ENCODE measurements at regions not wholly inside any gene's neighbourhood (a gene's known extent, or its start where the extent isn't known, plus 50 kb on each side); places are given as distances from the start of the nearest gene placed in this dataset.
"Not testable (repeated sequence)": the region's sequence is repeated elsewhere in the genome, so short reads cannot be mapped to it uniquely, and the experiment has no call there.

GRCh38 chr17:71084838-71085237 lies 915.5 kb downstream of the KCNJ2 start:
- no peak overlapping the region for H3K4me3 ChIP-seq (ENCODE audit: low read length)
- no peaks in the 10 kb centered on the region for H3K4me1 ChIP-seq (ENCODE audit: insufficient read depth, low read length)
- H2AFZ ChIP-seq (ENCODE audit: low read depth, low read length), result no peak overlapping the region
- no peaks in the 10 kb centered on the region for H3K9me3 ChIP-seq (ENCODE audit: low read length)
- no peaks in the 10 kb centered on the region for H3K36me3 ChIP-seq (ENCODE audit: insufficient read depth, low read length)
- H3K27me3 ChIP-seq (ENCODE audit: insufficient read depth, low read length), result no peaks in the 10 kb centered on the region

DNA sequence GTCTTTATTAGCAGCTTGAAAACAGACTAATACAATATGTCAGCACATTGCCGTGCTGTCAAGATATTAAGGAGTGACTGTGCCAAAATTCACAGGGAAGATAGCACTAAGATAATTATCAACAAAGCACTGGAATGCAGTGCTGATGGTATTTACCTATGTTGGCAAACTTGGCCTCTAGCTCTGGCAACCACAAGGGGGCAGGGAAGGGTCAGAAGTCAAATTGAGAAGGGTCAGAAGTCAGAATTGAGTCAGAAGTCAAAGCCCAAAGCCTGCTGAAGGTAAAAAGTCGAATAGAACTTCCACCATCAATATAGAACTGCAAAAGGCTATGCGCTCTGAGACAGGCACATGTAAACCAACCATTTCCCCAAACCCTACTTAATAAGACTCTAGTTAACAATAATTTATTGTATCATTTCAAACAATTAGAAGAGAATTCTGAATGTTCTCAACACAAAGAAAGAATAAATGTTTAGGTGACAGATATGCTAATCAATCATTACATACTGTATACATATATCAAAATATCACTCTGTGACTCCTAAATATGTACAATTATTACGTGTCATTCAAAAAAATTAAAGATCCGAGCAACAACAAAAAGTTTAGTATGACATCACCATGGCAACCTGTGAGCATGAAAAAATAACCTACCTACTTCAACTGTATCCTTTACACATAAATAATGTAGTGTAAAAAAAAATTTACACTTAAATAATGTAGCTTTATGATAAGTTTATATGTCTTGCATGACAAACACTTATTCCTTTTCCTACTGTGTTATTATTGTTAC lies 916.1 kb downstream of the KCNJ2 start:
- Histone ChIP-seq H2AFZ (ENCODE audit: low read depth, low read length) (no peak overlapping the region), H3K4me1 (ENCODE audit: insufficient read depth, low read length) (no peaks in the 10 kb centered on the region), H3K27me3 (ENCODE audit: insufficient read depth, low read length) (no peaks in the 10 kb centered on the region), H3K4me3 (ENCODE audit: low read length) (no peak overlapping the region), H3K9me3 (ENCODE audit: low read length) (no peaks in the 10 kb centered on the region), H3K36me3 (ENCODE audit: insufficient read depth, low read length) (no peaks in the 10 kb centered on the region)

- Histone ChIP-seq H2AFZ (ENCODE audit: low read depth, low read length) (no peak overlapping the region), H3K27me3 (ENCODE audit: insufficient read depth, low read length) (no peaks in the 10 kb centered on the region), H3K4me3 (ENCODE audit: low read length) (no peak overlapping the region), H3K4me1 (ENCODE audit: insufficient read depth, low read length) (no peaks in the 10 kb centered on the region), H3K36me3 (ENCODE audit: insufficient read depth, low read length) (no peaks in the 10 kb centered on the region), H3K9me3 (ENCODE audit: low read length) (no peaks in the 10 kb centered on the region)
These were observed 920.1 kb downstream of the KCNJ2 start for GRCh38 chr17:71089431-71089830.

DNA sequence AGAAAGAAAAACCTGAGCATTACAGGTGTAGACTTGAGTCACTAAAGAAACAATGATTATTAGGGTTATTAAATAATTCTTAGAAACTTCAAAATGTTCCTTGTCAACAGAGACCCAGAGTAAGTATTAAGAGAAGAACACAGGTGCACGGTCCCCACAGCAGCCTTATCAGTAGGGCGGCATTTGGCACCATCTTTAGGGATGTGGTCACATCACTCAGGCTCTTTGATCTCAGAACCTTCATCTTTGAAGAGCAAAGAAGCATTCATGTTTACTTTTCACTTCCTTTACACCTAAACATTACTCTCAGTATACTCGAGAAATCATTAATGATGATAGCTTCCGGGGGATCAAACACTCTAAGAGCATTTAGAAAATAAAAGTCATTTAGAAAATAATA lies 928.7 kb downstream of the KCNJ2 start:
- Histone ChIP-seq H3K36me3 (ENCODE audit: insufficient read depth, low read length) (no peaks in the 10 kb centered on the region), H3K4me3 (ENCODE audit: low read length) (no peak overlapping the region), H2AFZ (ENCODE audit: low read depth, low read length) (no peak overlapping the region), H3K9me3 (ENCODE audit: low read length) (no peaks in the 10 kb centered on the region), H3K4me1 (ENCODE audit: insufficient read depth, low read length) (no peaks in the 10 kb centered on the region), H3K27me3 (ENCODE audit: insufficient read depth, low read length) (no peaks in the 10 kb centered on the region)

GRCh38 chr17:71099003-71099714 lies 929.8 kb downstream of the KCNJ2 start:
- Histone ChIP-seq H3K27me3 (ENCODE audit: insufficient read depth, low read length) (no peaks in the 10 kb centered on the region), H3K4me1 (ENCODE audit: insufficient read depth, low read length) (peaks cover 3% of the 10 kb centered on the region), H3K36me3 (ENCODE audit: insufficient read depth, low read length) (no peaks in the 10 kb centered on the region), H3K4me3 (ENCODE audit: low read length) (no peak overlapping the region), H3K9me3 (ENCODE audit: low read length) (no peaks in the 10 kb centered on the region), H2AFZ (ENCODE audit: low read depth, low read length) (no peak overlapping the region)

GRCh38 chr17:71102777-71103176 lies 933.4 kb downstream of the KCNJ2 start:
- peaks cover 13% of the 10 kb centered on the region for H3K4me1 ChIP-seq (ENCODE audit: insufficient read depth, low read length)
- H3K4me3 ChIP-seq (ENCODE audit: low read length), result no peak overlapping the region
- no peaks in the 10 kb centered on the region for H3K9me3 ChIP-seq (ENCODE audit: low read length)
- H2AFZ ChIP-seq (ENCODE audit: low read depth, low read length), result no peak overlapping the region
- H3K36me3 ChIP-seq (ENCODE audit: insufficient read depth, low read length), result no peaks in the 10 kb centered on the region
- no peaks in the 10 kb centered on the region for H3K27me3 ChIP-seq (ENCODE audit: insufficient read depth, low read length)

GRCh38 chr17:71104225-71104624 lies 934.9 kb downstream of the KCNJ2 start:
- Histone ChIP-seq H3K4me3 (ENCODE audit: low read length) (no peak overlapping the region), H3K36me3 (ENCODE audit: insufficient read depth, low read length) (no peaks in the 10 kb centered on the region)

GRCh38 chr17:71106056-71106455 lies 936.7 kb downstream of the KCNJ2 start:
- H3K4me3 ChIP-seq (ENCODE audit: low read length); H3K36me3 ChIP-seq (ENCODE audit: insufficient read depth, low read length); H3K27me3 ChIP-seq (ENCODE audit: insufficient read depth, low read length); H3K9me3 ChIP-seq (ENCODE audit: low read length); H2AFZ ChIP-seq (ENCODE audit: low read depth, low read length): not testable (repeated sequence)
- peaks cover 13% of the 10 kb centered on the region for H3K4me1 ChIP-seq (ENCODE audit: insufficient read depth, low read length)

More at GRCh38 chr17:71104225-71104624, 934.9 kb downstream of the KCNJ2 start:
- no peaks in the 10 kb centered on the region for H3K9me3 ChIP-seq (ENCODE audit: low read length)
- H2AFZ ChIP-seq (ENCODE audit: low read depth, low read length), result no peak overlapping the region
- H3K27me3 ChIP-seq (ENCODE audit: insufficient read depth, low read length), result no peaks in the 10 kb centered on the region
- peaks cover 13% of the 10 kb centered on the region for H3K4me1 ChIP-seq (ENCODE audit: insufficient read depth, low read length)

DNA sequence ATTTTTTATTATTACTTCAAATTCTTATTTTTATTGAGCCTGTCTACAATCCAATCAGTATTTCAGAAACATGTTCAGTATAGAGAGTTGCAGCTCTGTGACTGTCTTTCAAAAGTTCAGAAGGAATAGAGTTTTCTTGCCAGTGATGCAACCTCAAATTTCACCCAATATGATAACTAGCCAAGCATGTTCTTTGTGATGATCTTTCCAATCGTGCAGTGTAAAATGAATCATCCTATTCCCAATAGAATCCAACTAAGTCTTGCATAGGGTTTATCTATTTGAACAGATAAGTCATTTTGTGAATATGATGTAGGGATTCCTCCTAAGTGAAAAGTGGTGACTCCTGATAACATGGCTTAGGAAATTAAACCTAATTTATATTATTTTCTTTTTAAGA lies 937.8 kb downstream of the KCNJ2 start:
- H3K9me3 ChIP-seq (ENCODE audit: low read length), result no peaks in the 10 kb centered on the region
- H3K36me3 ChIP-seq (ENCODE audit: insufficient read depth, low read length), result no peaks in the 10 kb centered on the region
- H3K4me1 ChIP-seq (ENCODE audit: insufficient read depth, low read length), result peaks cover 13% of the 10 kb centered on the region
- no peaks in the 10 kb centered on the region for H3K27me3 ChIP-seq (ENCODE audit: insufficient read depth, low read length)
- no peak overlapping the region for H3K4me3 ChIP-seq (ENCODE audit: low read length)
- H2AFZ ChIP-seq (ENCODE audit: low read depth, low read length), result no peak overlapping the region

DNA sequence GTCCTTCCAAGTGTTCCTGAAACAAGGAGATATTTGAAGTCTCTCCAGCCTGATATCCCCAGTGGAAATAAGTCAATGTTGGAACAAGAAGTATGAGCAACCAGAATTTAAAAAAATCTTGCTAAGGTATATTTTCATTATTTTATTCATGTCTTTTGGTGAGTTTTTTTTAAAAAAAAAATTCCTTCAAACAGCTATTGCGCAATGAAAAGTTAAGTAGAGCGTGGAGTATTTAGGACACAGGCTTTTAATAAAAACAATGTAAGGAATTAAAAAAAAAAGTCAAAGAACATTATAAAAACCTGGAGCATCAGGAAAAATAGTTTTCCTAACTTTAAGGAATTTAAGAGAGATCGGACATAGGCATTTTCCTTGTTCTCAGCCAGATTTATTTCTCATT lies 940.4 kb downstream of the KCNJ2 start:
- H3K4me1 ChIP-seq (ENCODE audit: insufficient read depth, low read length), result peaks cover 19% of the 10 kb centered on the region
- H3K4me3 ChIP-seq (ENCODE audit: low read length), result no peak overlapping the region
- H3K36me3 ChIP-seq (ENCODE audit: insufficient read depth, low read length), result no peaks in the 10 kb centered on the region
- H3K9me3 ChIP-seq (ENCODE audit: low read length), result no peaks in the 10 kb centered on the region
- no peak overlapping the region for H2AFZ ChIP-seq (ENCODE audit: low read depth, low read length)
- no peaks in the 10 kb centered on the region for H3K27me3 ChIP-seq (ENCODE audit: insufficient read depth, low read length)

GRCh38 chr17:71110326-71110725 lies 941.0 kb downstream of the KCNJ2 start:
- no peak overlapping the region for H3K4me3 ChIP-seq (ENCODE audit: low read length)
- H3K4me1 ChIP-seq (ENCODE audit: insufficient read depth, low read length), result peaks cover 18% of the 10 kb centered on the region
- H3K9me3 ChIP-seq (ENCODE audit: low read length), result no peaks in the 10 kb centered on the region
- no peaks in the 10 kb centered on the region for H3K36me3 ChIP-seq (ENCODE audit: insufficient read depth, low read length)
- no peak overlapping the region for H2AFZ ChIP-seq (ENCODE audit: low read depth, low read length)
- H3K27me3 ChIP-seq (ENCODE audit: insufficient read depth, low read length), result no peaks in the 10 kb centered on the region

GRCh38 chr17:71111460-71111859 lies 942.1 kb downstream of the KCNJ2 start:
- Histone ChIP-seq H3K9me3 (ENCODE audit: low read length) (no peaks in the 10 kb centered on the region), H3K4me3 (ENCODE audit: low read length) (no peak overlapping the region), H3K4me1 (ENCODE audit: insufficient read depth, low read length) (peaks cover 22% of the 10 kb centered on the region), H3K27me3 (ENCODE audit: insufficient read depth, low read length) (no peaks in the 10 kb centered on the region), H3K36me3 (ENCODE audit: insufficient read depth, low read length) (no peaks in the 10 kb centered on the region), H2AFZ (ENCODE audit: low read depth, low read length) (no peak overlapping the region)

DNA sequence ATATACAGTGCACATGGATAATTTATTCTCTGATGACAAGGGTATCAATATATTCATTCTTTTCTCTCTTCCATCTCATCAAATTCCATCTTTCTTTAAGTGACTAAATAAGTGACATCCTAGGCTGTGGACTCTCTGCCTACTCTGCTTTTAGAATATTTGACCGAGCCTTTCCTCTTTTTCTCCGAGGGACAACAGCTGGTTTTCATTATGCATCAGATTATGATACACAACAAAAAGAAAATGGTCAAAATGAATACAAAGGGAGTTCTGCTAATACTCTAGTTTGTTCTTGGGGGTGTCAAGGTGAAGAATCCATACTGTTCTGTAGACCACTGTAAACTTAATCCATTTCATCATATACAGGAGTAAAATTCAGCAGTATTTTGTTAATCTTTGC lies 942.6 kb downstream of the KCNJ2 start:
- Histone ChIP-seq H3K4me3 (ENCODE audit: low read length) (no peak overlapping the region), H3K9me3 (ENCODE audit: low read length) (no peaks in the 10 kb centered on the region), H3K27me3 (ENCODE audit: insufficient read depth, low read length) (no peaks in the 10 kb centered on the region), H3K4me1 (ENCODE audit: insufficient read depth, low read length) (peaks cover 22% of the 10 kb centered on the region), H3K36me3 (ENCODE audit: insufficient read depth, low read length) (no peaks in the 10 kb centered on the region), H2AFZ (ENCODE audit: low read depth, low read length) (no peak overlapping the region)
